OCI-M2 (cell line): ENCODE measurements at regions not wholly inside any gene's neighbourhood (a gene's known extent, or its start where the extent isn't known, plus 50 kb on each side); places are given as distances from the start of the nearest gene placed in this dataset.

ENCODE experiments used
- DNase-seq: peaks from one replicate; lab custom pipeline; 2025; ENCODE audit not compliant: unreplicated experiment; lab: John Stamatoyannopoulos, UW

DNA sequence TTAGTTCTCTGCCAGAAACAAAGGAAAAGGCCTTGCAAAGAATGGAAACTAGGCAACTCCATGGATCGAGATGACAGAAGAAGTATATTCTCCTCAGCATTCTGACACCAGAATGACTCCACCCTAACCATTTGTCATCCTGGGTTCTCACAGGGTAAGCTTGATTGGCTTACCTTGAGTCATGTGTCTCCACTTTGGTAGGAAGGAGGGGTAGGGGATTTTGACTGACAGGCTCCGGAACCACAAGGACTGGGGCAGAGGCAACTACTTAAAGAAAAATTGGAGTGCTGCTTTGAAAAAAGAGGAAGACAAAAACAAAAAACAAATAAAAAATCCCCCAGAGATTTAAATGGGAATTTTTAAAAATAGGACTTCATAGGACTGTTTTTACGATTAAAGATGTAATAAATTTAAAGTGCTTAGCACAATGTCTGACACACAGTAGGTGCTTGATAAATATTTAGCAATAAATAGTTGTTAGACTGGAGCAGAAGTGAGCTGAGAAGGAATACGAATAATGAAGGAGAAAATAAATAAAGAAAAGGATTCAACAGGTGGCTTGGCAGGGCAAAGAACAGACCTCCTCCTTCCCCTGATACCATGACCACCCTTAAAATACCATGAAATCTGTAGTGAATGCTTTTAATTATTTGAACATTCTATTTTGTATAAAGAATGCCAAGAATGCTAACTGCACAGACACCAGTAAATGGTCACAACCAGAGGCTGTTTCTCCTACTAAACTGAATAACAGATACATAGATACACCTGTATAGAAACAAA, 230.2 kb downstream of the CDCA7 start:
- no peak for DNase-seq

DNA sequence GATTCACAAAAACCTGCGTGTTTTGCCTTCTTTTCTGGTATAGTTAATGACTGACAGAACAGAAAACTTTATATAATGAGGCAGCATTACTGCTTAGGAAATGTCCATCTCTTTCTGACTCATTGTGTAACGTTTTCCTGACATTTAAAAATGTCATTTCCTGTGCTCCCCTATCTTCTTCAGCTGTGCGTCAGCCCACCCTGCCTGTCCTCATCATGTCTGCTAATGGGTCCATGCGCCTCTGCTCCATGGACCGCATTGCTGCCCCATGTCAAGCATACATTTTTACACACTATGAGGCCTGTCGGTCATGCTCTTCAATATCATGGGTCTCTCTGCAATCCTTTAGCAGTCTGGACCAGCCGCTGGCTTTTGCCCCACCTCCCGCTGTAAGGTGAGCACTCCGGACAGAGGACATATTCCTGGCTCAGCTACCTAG, 234.3 kb downstream of the CDCA7 start:
- DNase-seq, result no peak

DNA sequence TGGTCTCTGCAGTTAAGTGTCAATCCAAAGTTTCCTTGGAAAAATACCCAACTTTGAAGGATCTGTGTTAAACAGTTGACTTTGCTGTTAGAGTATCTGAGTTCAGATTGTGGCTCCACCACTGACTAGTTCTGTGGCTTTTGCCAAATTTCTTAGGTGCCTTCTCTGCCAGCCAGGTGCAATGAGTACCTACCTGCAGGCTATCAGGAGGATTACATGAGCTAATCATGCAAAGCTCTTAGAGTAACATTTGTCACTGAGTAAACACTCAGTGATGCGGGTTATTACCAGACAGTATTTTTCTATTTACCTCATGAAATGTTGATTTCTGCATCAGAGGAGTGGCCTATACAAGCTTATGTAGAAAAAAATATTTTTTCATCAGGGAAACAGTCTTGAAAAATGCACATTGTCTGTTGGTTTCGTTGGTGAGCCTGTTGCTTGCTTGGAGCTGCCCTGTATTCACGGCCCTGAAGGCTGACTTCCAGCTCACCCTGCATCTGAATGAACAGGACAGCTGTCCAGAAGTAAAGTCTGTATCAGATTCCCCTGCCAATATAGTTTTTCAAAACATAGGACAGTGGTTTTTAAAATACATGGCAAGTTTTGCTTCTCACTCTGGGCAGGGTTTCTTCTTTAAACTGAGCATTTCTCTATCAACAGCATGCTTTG, 235.1 kb downstream of the CDCA7 start:
- DNase-seq, result no peak

DNA sequence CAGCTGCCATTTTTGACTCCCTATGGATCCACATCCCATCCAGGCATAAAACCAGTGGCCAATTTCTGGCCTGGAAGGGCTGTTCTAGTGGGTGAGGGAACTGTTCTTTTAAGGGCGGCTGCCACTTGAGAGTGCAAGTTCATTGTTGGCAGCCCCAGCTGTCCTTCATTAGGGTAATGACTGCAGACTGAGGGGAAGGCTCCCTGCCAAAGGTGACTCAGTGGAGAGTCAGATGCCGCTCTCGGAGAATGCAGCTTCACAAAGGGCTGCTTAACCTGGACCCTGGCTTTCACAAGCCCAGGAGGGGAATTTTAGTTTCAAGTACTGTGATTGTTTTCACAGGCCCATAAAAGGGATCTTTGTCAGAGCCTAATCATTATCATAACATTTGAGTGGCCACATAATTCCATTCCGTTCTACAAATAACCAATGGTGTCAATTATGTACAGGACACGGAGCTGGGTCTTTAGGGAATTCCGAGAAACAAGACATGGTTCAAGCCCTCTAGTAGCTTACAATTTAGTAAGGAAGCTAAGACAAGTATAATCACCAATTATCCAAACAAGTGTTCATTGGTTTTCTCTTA, 235.7 kb downstream of the CDCA7 start:
- DNase-seq, result no peak

DNA sequence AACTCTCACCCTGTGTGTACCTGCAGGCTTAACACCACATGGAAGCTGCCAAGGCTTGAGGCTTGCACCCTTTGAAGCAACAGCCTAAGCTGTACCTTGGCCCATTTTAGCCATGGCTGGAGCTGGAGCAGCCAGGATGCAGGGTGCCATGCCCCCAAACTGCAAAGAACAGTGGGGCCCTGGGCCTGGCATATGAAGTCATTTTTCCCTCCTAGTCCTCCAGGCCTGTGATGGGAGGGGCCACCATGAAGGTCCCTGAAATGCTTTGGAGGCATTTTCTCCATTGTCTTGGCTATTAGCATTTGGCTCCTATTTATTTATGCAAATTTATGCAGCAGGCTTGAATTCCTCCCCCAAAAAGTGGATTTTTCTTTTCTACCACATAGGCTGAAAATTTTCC, 238.4 kb downstream of the CDCA7 start:
- DNase-seq, result no peak

DNA sequence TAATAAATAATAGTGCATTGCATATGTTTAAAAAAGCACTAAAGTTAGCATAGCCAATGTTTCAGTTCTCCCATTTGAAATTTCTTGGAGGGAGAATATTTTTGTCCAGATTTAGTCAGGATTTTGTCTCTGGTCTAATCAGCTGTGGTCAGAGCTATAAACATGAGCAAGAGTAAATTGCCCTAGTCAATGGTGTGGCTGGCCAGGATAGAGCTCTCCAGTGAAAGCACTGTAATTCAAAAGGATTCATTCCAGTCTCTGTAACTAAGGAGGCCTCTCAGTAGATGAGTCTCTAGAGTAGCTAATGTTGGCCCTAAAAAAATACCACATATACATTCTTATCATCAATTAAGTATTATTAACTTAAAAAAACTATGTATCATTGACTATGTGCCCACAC, 241.6 kb downstream of the CDCA7 start:
- no peak for DNase-seq

DNA sequence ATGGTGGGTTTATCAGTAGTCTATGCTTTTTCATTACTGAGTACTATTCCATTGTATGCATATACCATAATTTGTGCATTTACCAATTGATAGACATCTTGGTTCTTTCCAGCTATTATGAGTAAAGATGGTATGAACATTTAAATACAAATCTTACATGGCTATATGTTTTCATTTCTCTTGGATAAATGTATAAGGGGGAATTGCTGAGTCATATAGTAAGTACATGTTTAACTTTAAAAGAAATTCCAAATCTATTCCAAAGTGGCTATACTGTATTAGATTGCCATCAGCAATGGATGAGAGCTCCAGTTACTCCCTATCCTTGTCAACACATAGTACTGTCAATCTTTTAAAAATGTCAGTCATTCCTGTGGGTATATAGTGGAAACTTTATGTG, 243.9 kb downstream of the CDCA7 start:
- no peak for DNase-seq

DNA sequence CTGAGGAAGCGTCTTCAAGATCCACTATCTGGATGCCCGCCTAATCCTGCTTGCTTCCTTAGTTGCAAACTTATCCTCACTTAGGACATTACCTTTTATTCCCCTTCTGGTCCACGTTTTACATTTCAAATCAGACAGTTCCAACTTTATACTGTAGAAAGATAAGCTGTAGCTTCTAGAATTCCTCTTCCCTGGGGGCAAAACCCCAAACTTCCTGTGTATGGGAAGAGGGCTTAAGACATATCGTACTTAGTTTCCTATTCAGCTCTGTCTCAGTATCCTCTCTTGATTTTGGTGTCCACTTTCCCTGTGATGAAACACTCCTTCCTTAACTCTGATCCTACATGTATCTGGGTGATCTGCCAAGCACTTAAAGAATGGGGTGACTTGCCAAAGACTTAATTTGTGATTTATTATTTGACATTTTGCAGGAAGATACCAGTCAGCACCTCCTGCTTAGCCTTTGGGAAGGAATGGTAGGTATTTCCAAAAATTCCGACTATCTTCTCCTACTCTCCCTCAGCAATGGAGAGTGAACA, 245.2 kb downstream of the CDCA7 start:
- no peak for DNase-seq

DNA sequence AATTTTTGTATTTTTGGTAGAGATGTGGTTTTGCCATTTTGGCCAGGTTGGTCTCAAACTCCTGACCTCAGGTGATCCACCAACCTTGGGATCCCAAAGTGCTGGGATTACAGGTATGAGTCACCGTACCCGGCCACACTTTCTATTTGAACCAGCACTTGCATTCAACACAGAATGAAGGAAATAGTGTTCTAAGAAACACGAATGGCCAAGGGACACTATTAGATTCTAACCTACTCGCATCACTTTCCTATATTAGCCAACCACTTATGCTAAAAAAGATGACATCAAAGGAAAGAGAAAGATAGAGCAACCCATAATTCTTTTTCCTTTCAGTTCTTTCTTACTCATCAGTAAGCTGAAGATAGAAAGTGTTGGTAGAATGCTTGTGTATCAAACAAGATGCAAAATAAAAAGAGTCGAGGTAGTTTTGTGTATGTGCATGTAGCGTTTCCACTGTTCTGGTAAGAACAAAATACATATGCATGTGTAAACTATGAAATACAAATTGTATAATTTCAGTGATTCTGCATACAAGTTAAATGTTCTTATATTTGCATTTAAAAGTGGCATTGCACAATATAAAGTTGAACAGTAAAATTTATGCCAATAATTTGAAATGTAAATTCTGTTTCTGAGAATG, 247.6 kb downstream of the CDCA7 start:
- no peak for DNase-seq

DNA sequence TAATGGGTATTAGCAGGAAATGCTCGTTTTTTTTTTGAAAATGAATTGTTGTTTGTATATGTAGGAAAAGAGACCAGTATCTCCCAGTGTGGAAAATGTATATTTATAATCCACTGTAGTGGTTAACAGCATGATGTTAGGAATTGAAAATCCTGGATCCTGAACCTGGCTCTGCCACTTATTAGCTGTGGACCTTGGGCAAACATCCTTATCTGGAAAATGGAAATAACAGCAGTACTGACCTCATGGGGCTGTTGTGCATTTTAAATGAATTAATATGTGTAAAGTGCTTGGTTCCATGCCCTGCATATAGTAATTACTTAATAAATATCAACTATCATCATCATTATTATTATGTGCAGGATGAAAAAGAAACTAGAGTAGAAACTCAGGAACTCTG, 251.3 kb downstream of the CDCA7 start:
- DNase-seq, result no peak

DNA sequence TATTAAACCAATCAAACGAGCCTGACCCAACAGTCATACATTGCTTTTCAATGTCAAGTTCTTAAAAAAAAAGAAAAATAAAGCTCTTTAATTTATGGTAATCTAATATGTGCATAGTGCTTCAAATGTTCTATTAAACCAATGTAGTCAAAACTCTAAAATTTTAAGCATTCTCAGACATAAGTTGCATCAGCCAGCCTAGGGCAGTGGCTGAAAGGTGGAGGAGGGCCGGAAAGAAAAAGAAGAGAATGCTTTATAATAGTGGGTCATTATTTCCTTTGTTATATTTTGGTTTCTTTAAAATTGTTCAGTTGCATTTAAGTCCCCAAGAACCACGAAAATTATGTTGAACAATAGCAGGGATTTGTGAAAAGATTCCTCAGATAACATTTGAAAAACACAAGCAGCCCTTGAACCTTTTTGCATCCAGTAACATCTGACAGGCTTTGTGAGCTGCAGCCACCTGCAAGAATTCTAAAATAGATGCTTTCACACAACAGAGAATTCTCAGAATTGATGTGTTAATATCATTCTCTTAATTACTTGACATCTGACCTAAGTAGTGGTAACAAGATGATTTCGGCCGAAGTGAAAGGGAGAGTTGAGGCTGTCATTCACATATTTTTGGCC, 252.1 kb downstream of the CDCA7 start:
- DNase-seq, result no peak

DNA sequence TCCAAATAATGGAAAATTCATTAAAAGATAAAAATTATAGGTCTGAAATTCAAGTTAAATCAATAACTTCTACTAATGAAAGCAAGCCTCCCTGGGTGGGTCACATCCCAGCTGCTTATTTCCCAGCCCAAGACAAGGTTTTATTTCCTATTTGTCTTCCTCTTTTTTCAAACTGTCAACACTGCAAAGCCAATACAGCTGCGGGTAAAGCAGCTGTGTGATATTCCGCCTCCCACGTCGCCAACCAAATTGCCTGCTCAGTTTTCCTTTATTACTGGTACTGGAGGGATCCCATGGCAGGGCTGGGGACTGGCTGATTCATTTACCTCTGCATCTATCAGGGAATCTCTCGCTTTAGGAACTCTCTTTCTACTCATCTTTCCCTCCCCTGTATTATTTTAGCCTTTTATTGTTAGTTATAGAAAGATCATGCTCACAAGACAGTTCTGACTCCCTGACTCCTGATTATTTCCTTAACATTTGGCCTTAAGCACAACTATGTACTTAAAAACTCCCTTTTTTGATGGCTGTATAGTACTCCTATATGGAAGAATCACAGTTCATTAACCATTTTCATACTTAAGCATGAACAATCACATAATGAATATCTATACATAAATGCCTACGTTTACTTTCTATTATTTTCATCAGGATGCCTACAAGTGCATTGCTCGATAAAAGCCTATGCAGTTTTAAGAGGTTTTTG, 253.1 kb downstream of the CDCA7 start:
- no peak for DNase-seq

DNA sequence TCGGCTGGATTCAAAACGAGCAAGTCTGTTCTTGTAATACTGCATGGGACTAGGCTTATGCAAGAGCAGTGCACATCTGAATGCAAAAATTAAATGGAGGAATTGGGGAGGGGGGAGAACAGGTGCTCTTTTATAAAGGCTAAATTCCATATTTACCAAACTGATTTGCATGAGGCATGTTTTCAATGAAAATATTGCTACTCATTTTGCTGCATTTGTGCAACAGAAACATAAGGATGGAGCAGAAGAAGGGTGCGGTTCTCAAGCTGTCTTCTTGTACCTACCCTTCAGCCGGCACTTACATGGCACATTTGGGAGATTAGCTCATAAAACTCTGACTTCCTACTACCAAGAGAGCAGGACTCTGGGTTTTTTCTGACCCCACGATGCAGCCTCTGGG, 256.4 kb downstream of the CDCA7 start:
- no peak for DNase-seq

DNA sequence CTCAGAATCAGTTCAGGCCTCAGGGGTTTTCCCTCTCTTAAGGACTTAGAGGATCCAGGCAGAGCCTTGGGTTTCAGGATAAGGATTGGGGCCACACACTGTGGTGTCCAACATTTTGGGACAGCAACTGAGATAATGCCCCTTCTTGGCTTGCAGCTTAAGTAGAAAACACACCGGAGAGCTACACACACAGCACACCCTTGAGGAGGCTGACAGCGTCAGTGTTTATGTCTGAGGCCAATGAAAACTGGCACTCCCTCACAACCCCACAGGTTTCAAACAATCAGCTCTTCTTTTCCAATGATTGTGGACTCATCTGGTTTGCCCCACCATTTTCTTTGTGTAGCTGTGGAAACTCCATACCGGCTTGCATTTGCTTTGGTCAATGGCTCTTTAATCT, 257.7 kb downstream of the CDCA7 start:
- DNase-seq, result no peak

DNA sequence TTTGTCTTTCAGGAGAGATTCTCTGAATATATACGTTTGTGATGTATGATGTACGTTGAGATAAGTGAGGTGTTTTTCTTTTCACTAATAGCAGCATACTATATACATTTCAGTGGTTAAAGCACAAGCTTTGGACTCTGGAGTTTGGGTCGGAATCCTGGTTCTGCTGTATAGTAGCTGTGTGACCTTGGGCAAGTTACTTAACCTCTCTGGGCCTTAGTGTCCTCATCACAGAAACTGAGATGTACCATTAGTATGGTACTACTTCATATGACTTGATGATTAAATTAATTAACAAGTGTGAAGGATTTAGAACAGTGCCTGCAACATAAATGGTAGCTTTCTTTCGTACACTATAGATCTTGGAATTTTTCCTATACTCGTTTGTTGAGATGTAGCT, 258.7 kb downstream of the CDCA7 start:
- DNase-seq, result no peak

DNA sequence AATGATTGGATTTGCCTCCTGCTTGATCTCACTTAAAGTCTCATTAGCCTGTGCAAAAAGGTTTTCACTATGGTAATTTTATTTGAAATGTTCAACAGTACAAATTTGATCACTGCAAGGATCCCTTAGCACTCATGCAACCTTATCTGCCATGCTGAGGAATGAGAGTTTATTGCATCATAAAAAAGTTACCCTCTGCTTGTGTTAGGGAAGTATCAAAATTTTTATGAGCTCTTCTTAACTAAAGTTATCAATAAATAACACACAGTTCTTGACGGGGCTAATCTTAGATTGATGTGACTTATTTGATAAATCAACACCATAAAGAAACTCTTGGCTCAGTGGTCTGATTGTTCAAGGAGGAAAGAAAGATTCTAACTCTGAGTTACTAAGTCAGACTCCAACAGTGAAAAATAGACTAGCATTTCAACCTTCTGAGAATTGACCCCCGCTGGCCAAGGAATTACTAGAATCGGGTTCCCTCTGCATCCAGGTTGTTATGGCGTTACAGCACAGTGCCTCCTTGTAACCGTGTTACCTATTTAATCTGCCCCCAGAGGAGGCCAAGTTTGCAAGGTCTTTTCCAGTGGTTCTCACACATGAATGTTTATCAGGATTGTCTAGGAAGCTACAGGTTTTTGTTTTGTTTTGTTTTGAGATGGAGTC, 259.7 kb downstream of the CDCA7 start:
- DNase-seq, result no peak

DNA sequence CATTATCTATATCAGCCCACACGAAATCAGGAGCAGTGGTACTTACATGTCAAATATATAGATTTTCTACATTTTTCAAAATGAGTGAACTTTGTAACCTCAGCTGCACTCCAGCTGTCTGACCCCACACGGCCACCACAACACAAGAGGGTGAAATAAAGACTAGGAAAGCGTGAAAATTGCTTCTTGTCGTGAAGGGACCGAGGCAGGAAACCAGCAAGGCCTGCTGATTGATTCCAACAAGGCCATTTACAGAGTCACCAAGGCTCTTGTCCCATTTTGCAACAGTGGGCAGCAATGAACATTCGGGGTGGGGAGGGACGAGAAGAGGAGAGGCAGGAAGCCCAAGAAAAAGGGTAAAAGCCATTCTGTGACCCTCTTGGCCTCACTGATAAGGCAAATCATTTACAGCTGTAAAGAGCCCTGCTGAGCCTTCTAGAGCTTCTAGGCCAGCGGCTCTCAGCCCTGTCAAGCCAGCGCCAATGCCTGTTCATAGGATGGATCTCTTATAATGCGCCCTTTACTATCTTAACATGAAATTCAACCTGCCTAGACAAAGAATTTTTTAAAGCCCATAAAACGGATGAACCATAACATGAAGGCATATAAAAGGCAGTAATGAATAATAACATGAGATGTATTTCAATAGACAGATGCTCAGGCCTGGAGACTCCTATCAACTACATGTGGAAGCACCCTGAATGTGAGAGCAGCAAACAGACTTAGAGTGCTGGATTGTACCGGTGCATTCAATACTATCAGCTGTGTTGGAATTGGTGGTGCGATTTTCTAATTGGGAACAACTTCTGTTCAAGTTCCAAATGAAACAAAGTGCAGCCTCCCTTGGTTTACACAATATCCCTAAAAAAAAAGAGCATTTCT, 269.0 kb downstream of the CDCA7 start:
- no peak for DNase-seq

DNA sequence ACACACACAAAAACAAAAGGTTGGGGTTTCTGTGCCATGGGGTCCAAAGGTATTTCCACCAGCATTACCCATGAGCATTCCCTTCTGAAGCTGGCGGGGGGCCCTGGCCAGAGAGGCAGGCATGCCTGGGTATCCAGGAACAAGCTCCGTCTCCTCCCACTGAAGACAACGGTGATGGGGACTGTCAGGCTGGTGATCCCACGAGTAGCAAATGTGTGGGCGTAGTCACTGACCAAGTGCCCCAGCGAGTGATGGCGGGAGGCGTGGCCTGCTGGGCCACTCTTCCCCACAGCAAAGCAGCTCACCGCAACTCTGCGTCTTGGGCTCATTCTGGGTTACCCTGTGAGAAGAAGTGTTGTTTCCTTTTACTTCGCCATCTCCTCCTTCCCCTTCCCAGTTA, 270.6 kb downstream of the CDCA7 start:
- DNase-seq, result no peak

DNA sequence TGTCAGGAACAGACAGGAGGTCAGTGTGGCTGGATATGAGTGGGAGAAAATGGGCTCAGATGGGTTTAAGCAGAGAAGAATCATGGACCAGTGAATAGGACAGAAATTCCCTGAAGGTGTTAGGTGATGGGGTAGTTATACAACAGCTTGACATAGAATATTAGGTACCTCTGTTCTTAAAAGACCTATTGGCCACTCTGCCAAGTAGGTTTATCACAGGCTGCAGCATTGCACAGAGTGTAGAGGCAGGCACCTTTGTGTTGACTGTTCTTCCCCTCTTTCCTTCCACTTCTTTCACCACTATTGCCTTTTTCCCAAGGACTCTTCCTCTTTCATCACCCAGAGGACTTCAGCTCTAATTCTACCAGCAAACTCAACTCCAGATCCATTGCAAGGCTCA, 274.4 kb downstream of the CDCA7 start:
- no peak for DNase-seq
